Skeletal muscle satellite cell (primary cell): ENCODE measurements at regions not wholly inside any gene's neighbourhood (a gene's known extent, or its start where the extent isn't known, plus 50 kb on each side); places are given as distances from the start of the nearest gene placed in this dataset.
"Not testable (repeated sequence)": the region's sequence is repeated elsewhere in the genome, so short reads cannot be mapped to it uniquely, and the experiment has no call there.

Experiments used
- H3K27me3 ChIP-seq: 2 replicates; pipeline ENCODE4 v1.7.0; 2013; ENCODE audit warnings: low read length; ENCODE audit not compliant: control insufficient read depth, insufficient read depth
- H3K36me3 ChIP-seq: 2 replicates; pipeline ENCODE4 v1.7.0; 2013; ENCODE audit warnings: mild to moderate bottlenecking, control low read depth, low read length; ENCODE audit not compliant: insufficient read depth
- H3K4me1 ChIP-seq: 2 replicates; pipeline ENCODE4 v1.7.0; 2013; ENCODE audit warnings: low read length; ENCODE audit not compliant: control insufficient read depth, insufficient read depth
- H3K4me2 ChIP-seq: 2 replicates; pipeline ENCODE4 v1.7.0; 2013; ENCODE audit warnings: mild to moderate bottlenecking, low read length
- H3K4me3 ChIP-seq: 2 replicates; pipeline ENCODE4 v1.7.0; 2013; ENCODE audit warnings: low read length
- H3K9ac ChIP-seq: 2 replicates; pipeline ENCODE4 v1.7.0; 2013; ENCODE audit warnings: mild to moderate bottlenecking, low read depth, low read length, moderate library complexity
- H3K9me3 ChIP-seq: replicated peaks from 2 replicates; pipeline ENCODE4 v1.7.0; 2013; ENCODE audit warnings: mild to moderate bottlenecking, control low read depth, low read length

GRCh38 chr3:63719796-63720445, 67.4 kb downstream of the SNTN start:
- H3K4me2 ChIP-seq = no peak overlapping the region
- peaks cover 24% of the 10 kb centered on the region for H3K4me1 ChIP-seq
- no peaks in the 10 kb centered on the region for H3K9me3 ChIP-seq

GRCh38 chr3:63720951-63721350, 68.5 kb downstream of the SNTN start:
- not testable (repeated sequence) for H3K4me3 ChIP-seq, H3K36me3 ChIP-seq, H3K9ac ChIP-seq

More at GRCh38 chr3:63719796-63720445, 67.4 kb downstream of the SNTN start:
- Histone ChIP-seq H3K36me3 (no peaks in the 10 kb centered on the region), H3K9ac (no peak overlapping the region), H3K27me3 (no peaks in the 10 kb centered on the region), H3K4me3 (no peak overlapping the region)

GRCh38 chr3:63724987-63725386, 72.5 kb downstream of the SNTN start:
- Histone ChIP-seq H3K4me1 (peaks cover 38% of the 10 kb centered on the region), H3K36me3 (no peaks in the 10 kb centered on the region), H3K27me3 (no peaks in the 10 kb centered on the region), H3K9me3 (no peaks in the 10 kb centered on the region), H3K9ac (peak overlapping the region; percentile 58), H3K4me2 (peak overlapping the region; percentile 62), H3K4me3 (peak overlapping the region; percentile 19)

More at GRCh38 chr3:63720951-63721350, 68.5 kb downstream of the SNTN start:
- not testable (repeated sequence) for H3K4me2 ChIP-seq, H3K27me3 ChIP-seq, H3K9me3 ChIP-seq
- peaks cover 34% of the 10 kb centered on the region for H3K4me1 ChIP-seq

GRCh38 chr3:63726656-63727055, 74.2 kb downstream of the SNTN start:
- H3K9ac ChIP-seq = no peak overlapping the region
- H3K4me3 ChIP-seq = no peak overlapping the region
- peaks cover 29% of the 10 kb centered on the region for H3K4me1 ChIP-seq
- H3K27me3 ChIP-seq = no peaks in the 10 kb centered on the region
- no peaks in the 10 kb centered on the region for H3K36me3 ChIP-seq
- no peak overlapping the region for H3K4me2 ChIP-seq
- no peaks in the 10 kb centered on the region for H3K9me3 ChIP-seq

GRCh38 chr3:63727233-63727632, 74.8 kb downstream of the SNTN start:
- no peak overlapping the region for H3K4me3 ChIP-seq
- H3K4me2 ChIP-seq = no peak overlapping the region
- no peak overlapping the region for H3K9ac ChIP-seq
- no peaks in the 10 kb centered on the region for H3K36me3 ChIP-seq
- no peaks in the 10 kb centered on the region for H3K9me3 ChIP-seq
- no peaks in the 10 kb centered on the region for H3K27me3 ChIP-seq
- peaks cover 29% of the 10 kb centered on the region for H3K4me1 ChIP-seq

- Histone ChIP-seq H3K36me3 (no peaks in the 10 kb centered on the region), H3K9ac (no peak overlapping the region), H3K4me1 (no peaks in the 10 kb centered on the region), H3K27me3 (no peaks in the 10 kb centered on the region), H3K4me2 (no peak overlapping the region), H3K9me3 (no peaks in the 10 kb centered on the region), H3K4me3 (no peak overlapping the region)
These were observed 79.4 kb downstream of the SNTN start for GRCh38 chr3:63731866-63732265.

- H3K9ac ChIP-seq, H3K36me3 ChIP-seq, H3K27me3 ChIP-seq, H3K4me3 ChIP-seq, H3K4me1 ChIP-seq, H3K4me2 ChIP-seq, H3K9me3 ChIP-seq: not testable (repeated sequence)
These were observed 80.8 kb downstream of the SNTN start for GRCh38 chr3:63733278-63733677.

GRCh38 chr3:63734632-63735031, 82.2 kb downstream of the SNTN start:
- H3K4me3 ChIP-seq = not testable (repeated sequence)

GRCh38 chr3:63736757-63737156, 82.3 kb upstream of the C3orf49 start:
- H3K4me1 ChIP-seq, H3K9ac ChIP-seq, H3K36me3 ChIP-seq, H3K27me3 ChIP-seq, H3K9me3 ChIP-seq, H3K4me2 ChIP-seq, H3K4me3 ChIP-seq: not testable (repeated sequence)

More at GRCh38 chr3:63734632-63735031, 82.2 kb downstream of the SNTN start:
- H3K9me3 ChIP-seq, H3K36me3 ChIP-seq, H3K27me3 ChIP-seq, H3K4me1 ChIP-seq, H3K4me2 ChIP-seq, H3K9ac ChIP-seq: not testable (repeated sequence)

GRCh38 chr3:63738577-63738976, 80.5 kb upstream of the C3orf49 start:
- not testable (repeated sequence) for H3K4me1 ChIP-seq, H3K27me3 ChIP-seq, H3K4me2 ChIP-seq

GRCh38 chr3:63739474-63739873, 79.6 kb upstream of the C3orf49 start:
- no peak overlapping the region for H3K4me2 ChIP-seq
- no peaks in the 10 kb centered on the region for H3K9me3 ChIP-seq
- H3K4me1 ChIP-seq = no peaks in the 10 kb centered on the region
- no peak overlapping the region for H3K9ac ChIP-seq
- no peak overlapping the region for H3K4me3 ChIP-seq
- H3K36me3 ChIP-seq = no peaks in the 10 kb centered on the region
- H3K27me3 ChIP-seq = no peaks in the 10 kb centered on the region

More at GRCh38 chr3:63738577-63738976, 80.5 kb upstream of the C3orf49 start:
- not testable (repeated sequence) for H3K36me3 ChIP-seq, H3K9ac ChIP-seq, H3K4me3 ChIP-seq, H3K9me3 ChIP-seq

- no peaks in the 10 kb centered on the region for H3K4me1 ChIP-seq
- H3K36me3 ChIP-seq = no peaks in the 10 kb centered on the region
- no peak overlapping the region for H3K9ac ChIP-seq
- no peaks in the 10 kb centered on the region for H3K27me3 ChIP-seq
- H3K9me3 ChIP-seq = no peaks in the 10 kb centered on the region
- H3K4me2 ChIP-seq = no peak overlapping the region
- H3K4me3 ChIP-seq = no peak overlapping the region
These were observed 79.0 kb upstream of the C3orf49 start for GRCh38 chr3:63740116-63740515.
